OCI-LY3 (cell line): ENCODE measurements at regions not wholly inside any gene's neighbourhood (a gene's known extent, or its start where the extent isn't known, plus 50 kb on each side); places are given as distances from the start of the nearest gene placed in this dataset.

Experiments used
- EZH2phosphoT487 ChIP-seq: fragments of 200-600 bp; shearing (Covaris generic); IDR thresholded peaks from 2 replicates; pipeline ENCODE4 v1.6.1; 2018; ENCODE audit warnings: antibody characterized with exemption, mixed run types, low read depth
- TF ChIP-seq, protein P1 (sequence below): fragments of 200-600, 300-600 bp; sonication (generic); IDR thresholded peaks from 2 replicates; pipeline ENCODE4 v1.5.1; 2014; ENCODE audit warnings: antibody characterized with exemption, low read length, low read depth

DNA sequence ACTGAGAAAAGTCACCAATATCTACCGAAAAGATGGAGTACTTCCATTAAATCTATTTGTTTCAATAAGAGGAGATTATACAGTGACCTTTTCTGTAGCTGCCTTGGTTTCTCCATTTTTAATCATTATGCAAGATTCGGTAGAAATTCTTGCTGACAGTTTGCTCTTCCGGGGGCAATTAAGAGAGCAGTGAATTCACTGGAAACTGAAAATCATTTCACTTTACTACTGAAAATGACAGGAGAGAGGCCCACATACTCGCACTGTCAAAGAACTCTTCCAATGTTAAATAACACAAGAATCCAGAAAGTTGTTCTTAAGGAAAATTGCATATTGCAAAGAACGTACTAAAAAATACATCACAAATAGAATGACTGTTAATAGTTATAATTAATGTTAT, 699.3 kb downstream of the CBLN2 start:
- TF ChIP-seq, protein P1, sequence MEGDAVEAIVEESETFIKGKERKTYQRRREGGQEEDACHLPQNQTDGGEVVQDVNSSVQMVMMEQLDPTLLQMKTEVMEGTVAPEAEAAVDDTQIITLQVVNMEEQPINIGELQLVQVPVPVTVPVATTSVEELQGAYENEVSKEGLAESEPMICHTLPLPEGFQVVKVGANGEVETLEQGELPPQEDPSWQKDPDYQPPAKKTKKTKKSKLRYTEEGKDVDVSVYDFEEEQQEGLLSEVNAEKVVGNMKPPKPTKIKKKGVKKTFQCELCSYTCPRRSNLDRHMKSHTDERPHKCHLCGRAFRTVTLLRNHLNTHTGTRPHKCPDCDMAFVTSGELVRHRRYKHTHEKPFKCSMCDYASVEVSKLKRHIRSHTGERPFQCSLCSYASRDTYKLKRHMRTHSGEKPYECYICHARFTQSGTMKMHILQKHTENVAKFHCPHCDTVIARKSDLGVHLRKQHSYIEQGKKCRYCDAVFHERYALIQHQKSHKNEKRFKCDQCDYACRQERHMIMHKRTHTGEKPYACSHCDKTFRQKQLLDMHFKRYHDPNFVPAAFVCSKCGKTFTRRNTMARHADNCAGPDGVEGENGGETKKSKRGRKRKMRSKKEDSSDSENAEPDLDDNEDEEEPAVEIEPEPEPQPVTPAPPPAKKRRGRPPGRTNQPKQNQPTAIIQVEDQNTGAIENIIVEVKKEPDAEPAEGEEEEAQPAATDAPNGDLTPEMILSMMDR = no peak
- TF ChIP-seq EZH2phosphoT487 = no peak
